ENCODE measurements at regions not wholly inside any gene's neighbourhood (a gene's known extent, or its start where the extent isn't known, plus 50 kb on each side); places are given as distances from the start of the nearest gene placed in this dataset.

DNA sequence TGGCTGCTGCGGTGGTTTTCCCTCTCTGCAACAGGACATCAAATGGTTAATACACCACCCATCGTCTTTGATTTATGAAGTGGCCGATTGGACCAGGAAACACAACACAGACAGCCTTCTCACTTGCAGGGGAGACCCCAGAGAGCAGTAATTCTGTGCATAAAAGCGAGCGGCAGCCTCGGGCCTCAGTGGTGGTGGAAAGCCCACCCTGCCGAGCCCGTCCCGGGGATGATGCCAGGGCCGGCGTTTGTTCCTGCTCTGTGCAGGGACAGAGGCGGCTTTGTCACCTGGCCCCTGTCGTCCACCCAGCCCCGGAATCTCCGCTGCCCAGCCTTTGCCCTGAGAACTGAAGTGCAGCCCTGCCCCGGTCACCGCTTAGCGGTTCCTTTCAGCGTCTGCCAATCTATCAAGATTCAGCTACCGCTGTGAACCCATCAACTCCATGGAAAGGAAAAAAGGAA is 184.4 kb downstream of the TSHZ3 start:
- DNase-seq (ENCODE audit: low read depth in 2 of 2, low spot score in 1 of 2) = no peak

DNA sequence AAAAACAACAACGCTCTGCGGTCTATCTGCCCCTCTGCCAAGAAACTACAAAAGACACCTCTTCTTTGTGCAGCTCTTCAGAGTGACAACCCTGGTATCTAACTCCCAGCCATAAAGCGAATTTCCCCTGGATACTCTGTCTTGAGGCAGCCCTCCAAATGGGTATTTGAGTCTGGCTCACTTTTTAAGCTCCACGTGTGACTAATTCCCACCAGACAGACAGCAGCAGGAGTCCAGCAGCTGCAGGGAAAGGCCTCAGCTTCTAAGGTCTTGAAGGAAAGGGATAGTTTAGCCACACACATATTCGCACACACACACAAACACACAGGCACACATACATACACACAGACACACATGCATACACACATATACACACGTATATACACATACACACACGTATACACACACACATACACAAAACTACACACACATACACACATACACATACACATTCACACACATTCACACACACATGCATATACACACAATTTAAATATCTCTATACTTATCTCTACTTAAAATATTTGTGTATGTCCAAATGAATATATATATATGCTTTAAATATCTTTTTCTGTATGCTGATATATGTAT is 188.8 kb downstream of the TSHZ3 start:
- DNase-seq (ENCODE audit: low read depth in 2 of 2, low spot score in 1 of 2) = no peak

DNA sequence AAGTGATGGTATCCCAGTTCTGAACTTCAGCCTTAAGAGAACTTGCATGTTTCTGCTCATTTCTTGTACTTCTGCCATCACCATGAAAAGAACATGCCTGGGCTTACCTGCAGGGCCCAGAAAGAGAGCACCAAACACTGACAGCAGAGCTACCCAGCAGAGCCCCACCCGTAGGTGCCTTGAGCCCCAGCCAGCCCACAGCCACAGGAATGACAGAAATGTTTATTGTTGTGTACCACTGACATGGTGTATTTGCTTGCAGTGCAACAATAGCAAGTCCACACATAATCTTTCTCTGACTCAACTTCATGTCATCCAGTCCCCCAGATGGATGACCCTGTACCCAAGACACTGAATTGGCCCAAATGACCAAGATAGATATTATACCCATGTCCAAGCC is 195.2 kb downstream of the TSHZ3 start:
- DNase-seq (ENCODE audit: low read depth in 2 of 2, low spot score in 1 of 2) = no peak

DNA sequence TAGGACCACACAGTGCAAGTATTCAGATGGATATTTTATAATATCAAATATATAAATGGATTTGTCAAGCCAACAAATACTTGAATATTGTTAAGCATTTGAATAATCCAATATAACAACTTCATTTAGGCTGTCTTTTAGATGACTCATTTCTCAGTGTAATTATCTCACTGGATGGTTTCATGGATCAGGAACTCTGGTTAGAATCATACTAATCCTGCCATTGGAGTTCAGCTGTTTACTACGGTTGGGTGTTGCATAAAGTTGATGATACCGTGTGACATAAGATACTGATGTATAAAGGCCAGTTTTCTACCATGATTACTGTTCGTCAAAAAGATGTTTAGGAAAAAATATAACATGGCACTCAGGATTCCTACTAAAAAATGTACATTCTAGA is 196.3 kb downstream of the TSHZ3 start:
- no peak for DNase-seq (ENCODE audit: low read depth in 2 of 2, low spot score in 1 of 2)

DNA sequence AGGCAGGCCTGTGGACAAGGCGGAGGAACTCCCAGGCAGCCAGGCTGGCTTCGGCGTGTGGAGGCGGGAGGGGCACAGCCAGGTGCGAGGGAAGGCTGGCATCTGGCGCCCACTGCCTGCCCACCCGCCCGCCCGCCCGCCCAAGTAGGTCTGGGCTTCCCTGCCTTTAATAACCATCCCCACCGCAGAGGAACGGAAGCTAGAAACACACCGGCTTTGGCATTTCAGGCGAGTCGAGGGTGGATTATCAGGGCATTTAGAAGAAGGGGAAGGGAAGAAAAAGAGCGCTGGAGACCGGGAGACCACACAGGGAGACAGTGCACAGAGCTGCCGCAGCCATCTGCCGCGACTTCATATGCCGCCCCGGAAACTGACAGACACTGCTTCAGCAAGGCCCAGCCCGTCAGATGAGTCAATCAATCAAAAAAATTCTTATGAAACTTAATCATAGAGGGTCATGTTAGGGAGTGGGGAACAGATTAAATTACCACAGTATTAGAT is 199.7 kb downstream of the TSHZ3 start:
- DNase-seq (ENCODE audit: low read depth in 2 of 2, low spot score in 1 of 2) = no peak

DNA sequence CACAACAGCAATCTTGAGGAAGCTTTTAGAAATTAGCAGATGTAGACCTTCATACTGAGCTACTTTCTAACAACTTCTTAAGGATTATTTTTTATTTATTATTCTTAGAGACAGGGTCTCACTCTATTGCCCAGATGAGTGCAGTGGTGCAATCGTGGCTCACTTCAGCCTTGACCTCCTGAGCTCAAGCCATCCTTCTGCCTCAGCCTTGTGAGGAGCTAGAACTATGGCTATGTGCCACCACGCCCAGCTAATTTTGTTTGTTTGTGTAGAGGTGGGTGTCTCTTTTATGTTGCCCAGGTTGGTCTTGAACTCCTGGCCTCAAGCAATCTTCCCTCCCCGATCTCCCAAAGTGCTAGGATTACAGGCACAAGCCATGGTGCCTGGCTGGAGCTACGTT is 200.6 kb downstream of the TSHZ3 start:
- DNase-seq (ENCODE audit: low read depth in 2 of 2, low spot score in 1 of 2) = no peak

DNA sequence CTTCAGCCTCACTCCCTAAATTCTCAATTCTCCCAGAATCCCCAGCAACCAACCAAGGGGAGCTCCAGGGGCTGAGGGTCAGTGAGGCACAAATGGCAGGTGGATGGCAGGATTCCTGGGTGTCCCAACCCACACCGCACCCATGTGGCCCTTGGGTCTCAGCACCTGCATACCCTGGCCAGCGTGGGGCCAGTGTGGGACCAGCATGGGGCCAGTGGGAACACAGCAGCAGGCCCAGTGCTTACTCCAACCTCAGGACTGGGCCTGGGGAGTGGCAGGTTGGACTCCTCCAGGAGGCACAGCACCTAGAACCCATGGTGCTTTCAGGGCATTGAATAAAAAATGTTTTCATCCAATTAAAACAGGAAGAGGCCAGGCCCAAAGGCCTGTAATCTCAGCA is 202.0 kb downstream of the TSHZ3 start:
- no peak for DNase-seq (ENCODE audit: low read depth in 2 of 2, low spot score in 1 of 2)

DNA sequence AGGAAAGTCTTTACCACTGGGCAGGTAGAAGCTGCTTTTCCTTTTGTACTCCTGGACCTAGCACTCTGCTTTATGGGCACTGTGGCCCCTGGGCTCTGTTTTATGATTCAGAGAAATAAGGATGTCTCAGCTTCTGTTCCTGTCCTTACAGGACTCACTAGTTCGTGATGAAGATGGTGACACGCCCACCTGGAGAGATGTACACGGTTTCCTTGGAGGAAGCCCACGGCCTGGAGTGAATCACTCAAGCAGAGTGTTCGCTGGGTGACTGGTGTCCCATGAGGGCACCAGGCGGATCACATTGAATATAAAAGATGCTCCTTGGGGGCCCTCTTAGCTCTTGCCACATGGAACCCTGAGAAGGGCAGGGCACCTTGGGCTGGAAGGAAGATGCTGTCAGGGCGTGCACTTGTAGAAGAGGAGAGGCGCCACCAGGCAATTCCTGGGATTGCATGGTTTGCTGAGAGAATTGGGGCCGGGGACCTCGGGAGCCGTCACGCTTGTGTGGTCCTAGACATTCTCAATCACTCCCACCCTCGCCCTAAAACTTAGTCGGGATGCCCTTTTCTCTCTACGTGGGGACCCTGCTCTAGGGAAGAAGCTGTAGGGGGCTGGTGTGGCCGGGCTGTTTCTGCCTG is 202.6 kb downstream of the TSHZ3 start:
- DNase-seq (ENCODE audit: low read depth in 2 of 2, low spot score in 1 of 2) = no peak

DNA sequence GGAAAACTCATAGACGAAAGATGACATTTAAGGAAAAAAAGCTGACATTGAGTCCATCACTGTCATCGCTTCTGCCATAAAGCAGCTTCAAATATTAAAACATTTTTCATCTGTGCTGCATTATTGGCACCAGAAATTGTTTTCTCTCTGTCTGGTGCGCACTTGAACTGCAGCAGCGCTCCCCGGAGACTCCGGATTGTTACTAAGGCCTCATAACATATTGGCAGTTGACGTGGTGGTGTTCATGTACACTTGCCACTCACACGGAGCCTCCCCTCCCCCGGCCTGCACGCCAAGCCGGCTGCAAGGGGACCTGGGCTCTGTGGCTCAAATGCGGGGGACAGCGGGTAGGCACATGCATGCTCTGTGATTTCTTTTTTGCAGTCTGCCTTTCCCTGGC is 203.2 kb downstream of the TSHZ3 start:
- no peak for DNase-seq (ENCODE audit: low read depth in 2 of 2, low spot score in 1 of 2)

DNA sequence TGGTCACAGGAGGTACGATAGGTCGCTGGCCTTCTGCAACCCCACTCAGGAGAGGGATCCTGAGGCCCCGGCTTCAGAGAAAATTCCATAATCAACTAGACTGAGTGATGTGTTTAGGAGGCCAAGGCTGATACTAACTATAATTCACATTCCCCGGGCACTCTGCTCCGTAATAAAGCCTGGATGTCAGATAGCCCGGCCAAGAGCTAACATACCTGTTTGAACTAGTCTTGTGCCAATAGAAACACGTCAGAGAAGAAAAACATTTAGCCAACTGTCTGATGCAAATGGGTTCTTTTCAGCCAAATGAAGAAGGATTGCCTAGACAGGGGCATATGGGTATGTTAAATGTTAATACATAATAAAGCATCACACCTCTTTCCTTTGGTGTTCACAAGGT is 204.2 kb downstream of the TSHZ3 start:
- no peak for DNase-seq (ENCODE audit: low read depth in 2 of 2, low spot score in 1 of 2)

DNA sequence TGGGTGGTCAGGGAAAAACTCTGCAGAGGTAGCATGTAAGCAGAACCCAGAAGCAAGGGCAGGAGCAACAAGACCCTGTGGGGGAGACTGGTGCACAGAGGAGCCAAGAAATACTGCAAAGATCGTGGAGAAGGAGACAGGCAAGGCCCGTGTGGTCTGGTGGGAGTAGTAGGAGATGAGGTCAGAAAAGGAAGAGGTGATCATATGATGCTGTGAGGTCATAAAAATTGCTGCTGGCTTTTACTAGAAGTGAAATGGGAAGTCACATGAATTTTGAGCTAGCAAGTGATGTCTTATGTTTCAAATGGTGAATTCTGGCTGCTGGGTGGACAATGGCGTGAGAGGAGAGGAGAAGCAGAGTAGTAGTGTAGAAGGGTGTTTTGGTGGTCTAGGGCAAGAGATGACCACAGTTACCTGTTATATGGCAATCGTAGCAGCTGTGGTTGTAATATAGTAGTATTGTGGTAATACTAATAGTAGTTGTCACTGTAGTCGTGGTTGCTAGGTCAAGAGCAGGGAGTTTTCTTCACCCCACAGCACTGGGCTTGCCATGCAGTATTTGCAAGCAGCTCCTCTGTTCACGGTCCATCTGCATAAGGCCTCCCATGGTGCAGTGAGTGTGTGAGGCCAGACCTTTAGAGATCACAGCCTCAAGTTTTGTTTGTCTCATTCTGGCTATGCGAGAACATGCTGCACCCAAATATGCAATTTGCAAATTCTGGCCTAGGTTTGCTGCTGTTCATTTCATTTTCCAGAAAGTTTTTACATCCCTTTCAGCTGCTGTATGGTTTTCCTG is 205.0 kb downstream of the TSHZ3 start:
- DNase-seq (ENCODE audit: low read depth in 2 of 2, low spot score in 1 of 2) = no peak

DNA sequence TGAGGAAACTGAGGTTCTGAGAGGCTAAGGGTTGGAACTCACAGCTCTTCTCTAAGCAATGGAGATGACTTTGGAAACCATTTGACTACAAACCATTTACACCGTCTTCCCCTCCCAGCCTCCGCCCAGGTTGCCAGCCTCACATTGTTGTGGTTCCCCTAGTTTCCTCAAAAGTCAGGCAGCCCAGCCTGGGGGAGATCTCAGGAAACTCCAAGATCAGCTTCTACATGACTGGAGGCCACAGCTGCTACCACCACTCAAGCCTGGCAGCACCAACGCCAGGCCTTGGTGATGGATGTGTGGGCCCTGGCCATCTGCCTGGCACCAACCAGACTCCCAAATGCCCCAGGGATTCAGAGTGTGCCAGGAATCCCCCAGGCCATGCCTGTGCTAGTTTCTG is 207.9 kb downstream of the TSHZ3 start:
- DNase-seq (ENCODE audit: low read depth in 2 of 2, low spot score in 1 of 2) = no peak

DNA sequence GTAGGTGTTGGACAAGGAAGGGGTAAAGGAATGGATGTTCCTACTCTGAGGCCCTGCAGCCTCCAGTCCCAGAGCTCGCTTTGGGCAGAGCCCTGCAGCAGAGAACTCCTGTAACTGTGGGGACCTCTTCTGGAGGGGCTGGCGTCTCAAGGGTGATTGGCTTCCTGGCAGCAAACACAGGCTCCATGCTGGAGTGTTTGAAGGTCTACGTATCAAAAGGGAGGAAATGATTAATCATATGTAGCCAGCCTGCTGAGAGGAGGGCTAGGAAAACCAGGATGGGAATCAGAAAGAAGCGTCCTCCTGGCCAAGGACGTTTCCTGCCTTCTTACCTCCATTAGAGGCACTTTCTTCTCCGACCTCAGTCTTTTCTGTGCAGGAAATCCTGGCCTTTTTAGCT is 208.5 kb downstream of the TSHZ3 start:
- no peak for DNase-seq (ENCODE audit: low read depth in 2 of 2, low spot score in 1 of 2)

DNA sequence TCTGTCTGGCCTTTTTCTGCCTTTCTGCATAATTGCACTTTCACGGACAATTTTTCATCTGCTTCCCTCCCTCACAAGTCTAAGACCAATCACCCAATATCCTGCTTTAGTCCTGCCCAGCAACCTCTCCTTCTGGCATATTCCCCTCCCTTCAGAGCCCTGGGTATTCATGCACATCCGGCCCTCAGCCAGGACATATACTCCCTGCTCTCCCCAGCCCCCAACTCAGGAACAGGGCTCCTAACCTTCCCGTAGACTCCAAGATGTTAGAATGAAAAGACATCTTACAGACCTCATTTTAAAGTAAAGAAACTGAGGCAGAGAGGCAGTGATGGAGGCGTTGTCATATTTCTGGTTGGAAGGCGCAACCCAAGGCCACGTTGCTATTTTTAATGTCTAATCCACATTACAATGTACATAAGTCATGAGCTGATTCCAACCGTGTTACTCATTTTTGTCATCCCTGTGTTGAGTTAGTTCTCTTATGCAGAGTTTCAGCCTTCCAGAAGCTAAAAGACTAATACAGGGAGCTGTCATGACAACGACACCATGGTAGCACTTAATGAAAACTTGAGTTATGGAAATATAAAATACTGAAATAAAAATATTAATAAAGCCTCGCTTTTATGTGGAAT is 209.2 kb downstream of the TSHZ3 start:
- DNase-seq (ENCODE audit: low read depth in 2 of 2, low spot score in 1 of 2) = no peak

DNA sequence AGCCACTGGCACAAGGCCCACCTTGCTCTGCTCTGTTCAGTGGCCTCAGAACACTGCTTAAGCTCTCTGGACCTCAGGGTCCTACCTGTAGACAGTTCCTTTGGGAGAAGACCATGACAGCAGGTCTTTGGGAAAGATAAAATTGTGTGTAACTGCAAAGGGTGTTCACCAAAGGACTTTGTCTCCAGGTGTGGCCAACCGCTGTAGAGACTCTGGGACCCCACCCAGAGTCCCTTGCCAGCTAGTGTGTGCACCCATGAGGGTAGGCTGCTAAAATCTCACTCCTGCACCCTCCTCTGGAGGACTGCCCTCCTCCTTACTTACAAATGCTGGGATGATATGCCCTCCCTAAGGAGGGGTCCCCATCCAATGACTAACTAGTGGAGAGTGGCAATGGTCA is 211.2 kb downstream of the TSHZ3 start:
- DNase-seq (ENCODE audit: low read depth in 2 of 2, low spot score in 1 of 2) = no peak

DNA sequence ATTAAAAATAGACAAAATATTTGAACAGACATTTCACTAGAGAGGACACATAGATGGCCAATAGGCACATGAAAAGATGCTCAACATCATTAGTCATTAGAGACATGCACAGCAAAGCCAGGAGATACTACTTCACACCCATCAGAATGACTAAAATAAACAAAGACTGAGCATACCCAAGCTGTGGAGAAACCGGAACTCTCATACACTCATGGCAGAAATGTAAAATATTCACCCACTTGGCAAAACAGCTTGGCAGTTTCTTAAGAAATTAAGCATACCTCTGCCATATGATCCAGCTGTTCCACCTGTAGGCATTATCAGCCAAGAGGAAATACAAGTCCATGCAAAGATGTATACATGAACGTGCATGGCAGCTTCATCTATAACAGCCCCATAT is 213.4 kb downstream of the TSHZ3 start:
- DNase-seq (ENCODE audit: low read depth in 2 of 2, low spot score in 1 of 2) = no peak

DNA sequence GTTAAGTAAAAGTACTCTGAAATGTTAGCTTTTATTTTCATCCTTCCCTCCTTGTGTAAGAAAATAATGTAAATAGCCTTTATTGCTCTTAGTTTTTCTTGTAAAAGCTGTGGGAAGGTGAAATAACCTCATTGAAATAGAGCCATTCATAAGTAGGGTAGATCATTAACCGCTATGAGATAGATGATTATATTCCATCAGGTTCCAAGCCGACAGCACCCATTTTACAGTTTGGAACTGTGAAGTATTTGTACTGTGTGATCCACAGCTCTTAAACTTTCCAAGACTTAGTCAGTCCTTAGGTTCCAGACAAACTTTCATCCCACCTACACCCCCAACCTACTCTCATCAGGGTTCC is 216.5 kb downstream of the TSHZ3 start:
- no peak for DNase-seq (ENCODE audit: low read depth in 2 of 2, low spot score in 1 of 2)

DNA sequence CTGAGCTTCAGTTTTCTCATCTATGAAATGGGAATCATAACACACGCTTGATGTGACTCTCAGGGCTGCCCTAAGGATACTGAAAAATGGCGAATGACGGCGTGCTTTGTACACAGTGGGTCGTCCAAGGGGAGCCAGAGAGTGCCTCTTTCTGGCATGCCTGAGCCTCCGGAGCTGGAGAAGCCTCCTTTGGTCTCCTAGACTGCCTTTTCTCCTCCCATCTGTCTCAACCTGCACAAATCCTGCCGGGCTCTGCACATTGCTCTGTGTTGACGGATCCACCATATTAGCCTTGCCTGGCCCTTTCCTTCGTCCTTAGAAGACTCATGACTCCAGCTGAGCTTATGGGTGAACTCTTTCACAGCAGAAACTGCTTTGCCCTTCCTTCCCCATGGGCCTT is 220.9 kb downstream of the TSHZ3 start:
- no peak for DNase-seq (ENCODE audit: low read depth in 2 of 2, low spot score in 1 of 2)

DNA sequence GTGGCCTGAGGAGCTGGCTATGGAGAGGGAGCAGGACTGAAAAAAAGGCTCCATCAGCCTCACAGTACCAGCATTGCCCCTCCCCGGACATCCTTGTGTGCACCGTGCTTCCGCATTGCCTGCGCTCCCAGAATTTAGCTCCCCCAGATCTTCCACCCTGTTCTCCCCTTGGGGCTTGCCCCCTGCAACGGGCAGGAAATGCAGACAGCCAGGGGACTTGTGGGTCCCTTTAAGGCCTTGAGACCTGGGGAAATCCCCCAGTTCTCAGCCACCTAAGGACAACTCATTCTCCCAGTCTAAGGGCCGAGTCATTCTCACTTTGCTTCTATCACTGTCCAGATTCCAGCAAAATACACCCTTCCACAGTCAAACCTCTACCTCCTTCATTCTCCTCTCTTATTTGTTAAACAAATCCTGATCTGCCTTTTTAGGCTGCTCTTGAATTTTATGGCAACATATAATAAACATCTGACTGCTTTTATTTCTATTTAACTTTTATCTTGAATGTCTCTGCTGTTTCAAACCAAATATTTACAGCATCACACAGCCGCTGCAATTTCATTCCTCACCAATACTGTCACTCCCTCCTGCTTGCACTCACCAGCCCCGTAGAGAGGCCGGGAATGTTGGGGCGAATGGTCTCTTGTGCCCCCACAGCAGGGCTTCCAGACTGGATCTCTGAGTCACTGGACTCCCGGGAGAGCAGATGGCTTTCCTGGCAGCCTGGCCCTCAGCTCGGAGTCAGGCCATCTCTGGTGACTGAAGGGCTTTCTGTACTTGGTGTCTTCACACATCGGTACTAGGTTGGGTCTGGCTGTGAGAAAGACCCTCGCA is 221.9 kb downstream of the TSHZ3 start:
- DNase-seq (ENCODE audit: low read depth in 2 of 2, low spot score in 1 of 2) = no peak

DNA sequence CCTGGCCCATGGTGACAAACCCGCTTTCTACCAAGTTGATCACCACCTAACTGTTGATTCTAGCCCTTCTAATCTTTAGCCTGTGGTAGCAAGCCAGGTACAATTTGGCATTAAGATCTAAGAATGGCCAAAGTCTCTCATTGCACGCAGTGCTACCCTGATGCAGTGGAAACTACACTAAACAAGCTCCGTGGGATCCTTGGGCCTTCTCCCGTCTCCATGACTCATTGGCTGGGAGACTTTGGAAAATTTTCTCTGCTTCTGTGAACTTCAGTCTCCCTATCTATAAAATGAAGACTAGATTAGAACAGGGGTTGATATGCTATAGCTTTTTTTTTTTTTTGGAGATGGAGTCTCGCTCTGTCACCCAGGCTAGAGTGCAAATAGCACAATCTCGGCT is 223.0 kb downstream of the TSHZ3 start:
- no peak for DNase-seq (ENCODE audit: low read depth in 2 of 2, low spot score in 1 of 2)

DNA sequence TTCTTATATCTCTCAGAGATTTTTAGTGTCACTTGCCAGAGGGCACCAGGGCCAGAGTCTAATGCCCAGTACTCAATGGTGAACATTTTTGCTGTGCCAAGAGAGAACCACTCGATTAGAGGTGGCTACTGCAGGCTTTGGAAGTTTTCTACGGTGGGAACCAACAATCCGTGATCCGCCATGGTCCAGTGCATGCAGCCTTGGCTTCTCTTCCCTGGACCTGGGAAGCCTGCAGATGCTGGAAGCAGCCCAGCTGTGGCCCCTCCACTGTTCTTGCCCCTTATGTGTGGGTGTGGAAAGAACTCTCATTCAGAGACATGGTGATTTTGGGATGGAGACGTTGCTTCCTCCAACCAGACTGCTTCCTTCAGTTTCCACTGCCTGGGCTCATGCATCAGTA is 224.2 kb downstream of the TSHZ3 start:
- DNase-seq (ENCODE audit: low read depth in 2 of 2, low spot score in 1 of 2) = no peak
